T-helper 1 cell treated with Interleukin-12 subunit alpha and Interleukin-12 subunit beta and Interleukin-4 antibody, amounts not matched to agents 30 ng/mL and 1 ng/mL, for 36 hours (primary cell): ENCODE measurements at regions not wholly inside any gene's neighbourhood (a gene's known extent, or its start where the extent isn't known, plus 50 kb on each side); places are given as distances from the start of the nearest gene placed in this dataset.
"Not testable (repeated sequence)": the region's sequence is repeated elsewhere in the genome, so short reads cannot be mapped to it uniquely, and the experiment has no call there.

Source experiments
- intact Hi-C: fragments of 100-400 bp; cut with micrococcal nuclease; formaldehyde crosslinking; loops from one replicate; pipeline ENCODE4 v1.15.1; 2024

GRCh38 chr11:38900211-38900610 is 2302.2 kb upstream of the RAG2 start:
- intact Hi-C loops: no loop called here

GRCh38 chr11:38894201-38894600 is 2296.2 kb upstream of the RAG2 start:
- intact Hi-C loops: not testable (repeated sequence)

- intact Hi-C loops: no loop called here
Measured at GRCh38 chr11:38884145-38884865, 2286.3 kb upstream of the RAG2 start.

GRCh38 chr11:38867338-38867737 is 2269.3 kb upstream of the RAG2 start:
- intact Hi-C loops: no loop called here

- intact Hi-C loops: no loop called here
Measured at GRCh38 chr11:38865922-38866321, 2267.9 kb upstream of the RAG2 start.

- intact Hi-C loops: no loop called here
Measured at GRCh38 chr11:38842991-38843390, 2245.0 kb upstream of the RAG2 start.

GRCh38 chr11:38839071-38839470 is 2241.0 kb upstream of the RAG2 start:
- intact Hi-C loops: no loop called here

- intact Hi-C loops: no loop called here
Measured at GRCh38 chr11:38835966-38836365, 2237.9 kb upstream of the RAG2 start.

- intact Hi-C loops: no loop called here
Measured at GRCh38 chr11:38824573-38824972, 2226.5 kb upstream of the RAG2 start.

- intact Hi-C loops: not testable (repeated sequence)
Measured at GRCh38 chr11:38821786-38822185, 2223.8 kb upstream of the RAG2 start.

GRCh38 chr11:38819981-38820380 is 2221.9 kb upstream of the RAG2 start:
- intact Hi-C loops: no loop called here

GRCh38 chr11:38818720-38819119 is 2220.7 kb upstream of the RAG2 start:
- intact Hi-C loops: no loop called here

GRCh38 chr11:38814670-38815069 is 2216.6 kb upstream of the RAG2 start:
- intact Hi-C loops: no loop called here

- intact Hi-C loops: no loop called here
Measured at GRCh38 chr11:38809521-38809920, 2211.5 kb upstream of the RAG2 start.

- intact Hi-C loops: loop anchor here (10.0 kb wide), 1 partner anchor 579 kb away; no protein-coding TSS in a partner anchor
Measured at GRCh38 chr11:38796281-38796680, 2198.2 kb upstream of the RAG2 start.

- intact Hi-C loops: loop anchor here (10.0 kb wide), 1 partner anchor 580 kb away; no protein-coding TSS in a partner anchor
Measured at GRCh38 chr11:38795027-38795426, 2197.0 kb upstream of the RAG2 start.

GRCh38 chr11:38791346-38791961 is 2193.4 kb upstream of the RAG2 start:
- intact Hi-C loops: loop anchor here (5.0 to 10.0 kb wide), 2 partner anchors 583 to 1789 kb away; no protein-coding TSS in a partner anchor

GRCh38 chr11:38788561-38788960 is 2190.5 kb upstream of the RAG2 start:
- intact Hi-C loops: no loop called here

- intact Hi-C loops: no loop called here
Measured at GRCh38 chr11:38784164-38784563, 2186.1 kb upstream of the RAG2 start.

- intact Hi-C loops: no loop called here
Measured at GRCh38 chr11:38766796-38767195, 2168.8 kb upstream of the RAG2 start.

GRCh38 chr11:38759394-38759793 is 2161.4 kb upstream of the RAG2 start:
- intact Hi-C loops: no loop called here

GRCh38 chr11:38756537-38756936 is 2158.5 kb upstream of the RAG2 start:
- intact Hi-C loops: no loop called here

- intact Hi-C loops: no loop called here
Measured at GRCh38 chr11:38751421-38751820, 2153.4 kb upstream of the RAG2 start.
